HL-60 (cell line): ENCODE measurements at regions not wholly inside any gene's neighbourhood (a gene's known extent, or its start where the extent isn't known, plus 50 kb on each side); places are given as distances from the start of the nearest gene placed in this dataset.

Experiments used
- DNase-seq, 2 experiments: peaks; one replicate each; pipeline ENCODE4 v3.0.0-alpha.2; 2010 to 2020; ENCODE audit warnings: low read depth in 1 of 2, low spot score in 1 of 2
- H3K27ac ChIP-seq: fragments of 250-450 bp; sonication (Bioruptor Pico); replicated peaks from 2 replicates; pipeline ENCODE4 v1.5.1; 2020; ENCODE audit warnings: mild to moderate bottlenecking, moderate library complexity
- H3K27me3 ChIP-seq: fragments of 250-450 bp; sonication (Bioruptor Pico); 2 replicates; pipeline ENCODE4 v1.5.1; 2021; ENCODE audit warnings: mild to moderate bottlenecking, moderate library complexity; ENCODE audit not compliant: insufficient read depth, poor library complexity, severe bottlenecking
- H3K4me3 ChIP-seq: replicated peaks from 2 replicates; pipeline ENCODE4 v1.5.1; 2011; ENCODE audit warnings: mild to moderate bottlenecking, control low read depth, low read length; ENCODE audit not compliant: insufficient read depth
- CTCF ChIP-seq: IDR thresholded peaks from one replicate; pipeline ENCODE4 v1.5.1; 2011; ENCODE audit warnings: low read length, control low read depth, inconsistent platforms; ENCODE audit not compliant: insufficient read depth
- GABPA ChIP-seq: IDR thresholded peaks from 2 replicates; pipeline ENCODE4 v1.6.1; 2012; ENCODE audit warnings: low read depth
- POLR2AphosphoS5 ChIP-seq: IDR thresholded peaks from 2 replicates; pipeline ENCODE4 v1.6.1; 2012; ENCODE audit warnings: low read depth
- REST ChIP-seq: IDR thresholded peaks from 2 replicates; pipeline ENCODE4 v1.6.1; 2012; ENCODE audit warnings: low read depth; ENCODE audit not compliant: insufficient replicate concordance
- SPI1 ChIP-seq: IDR thresholded peaks from 2 replicates; pipeline ENCODE4 v1.6.1; 2012; ENCODE audit warnings: low read depth, mild to moderate bottlenecking, borderline replicate concordance

- H3K4me3 ChIP-seq, result no peak overlapping the region
- H3K27me3 ChIP-seq, result no peaks in the 10 kb centered on the region
- DNase-seq, result no peak
- TF ChIP-seq POLR2AphosphoS5 (no peak), SPI1 (no peak), GABPA (no peak), CTCF (no peak), REST (no peak)
- H3K27ac ChIP-seq, result no peak overlapping the region
These were observed 1025.6 kb upstream of the GYPC start for GRCh38 chr2:125630377-125630776.

- Histone ChIP-seq H3K27ac (no peak overlapping the region), H3K4me3 (no peak overlapping the region), H3K27me3 (no peaks in the 10 kb centered on the region)
- no peak for DNase-seq
- TF ChIP-seq POLR2AphosphoS5 (no peak), CTCF (no peak), GABPA (no peak), SPI1 (no peak), REST (no peak)
These were observed 1021.3 kb upstream of the GYPC start for GRCh38 chr2:125634662-125635061.

- TF ChIP-seq CTCF (no peak), GABPA (no peak), SPI1 (no peak), POLR2AphosphoS5 (no peak), REST (no peak)
- H3K27me3 ChIP-seq, result no peaks in the 10 kb centered on the region
- H3K4me3 ChIP-seq, result no peak overlapping the region
- H3K27ac ChIP-seq, result no peak overlapping the region
- no peak for DNase-seq
These were observed 1017.6 kb upstream of the GYPC start for GRCh38 chr2:125638345-125638744.
